H1 (cell line): ENCODE measurements at regions not wholly inside any gene's neighbourhood (a gene's known extent, or its start where the extent isn't known, plus 50 kb on each side); places are given as distances from the start of the nearest gene placed in this dataset.

Source experiments
- CTCF ChIA-PET: fragments of 300-600 bp; sonication (Branson Sonifier 250); formaldehyde crosslinking; loops from one replicate; lab custom pipeline; 2021; ENCODE audit not compliant: partially characterized antibody; lab: Charles Lee
- POLR2A ChIA-PET: fragments of 300-600 bp; sonication (Branson Sonifier 250); formaldehyde crosslinking; loops from one replicate; lab custom pipeline; 2021; ENCODE audit warnings: inconsistent platforms; ENCODE audit not compliant: partially characterized antibody; lab: Charles Lee
- DNase-seq, 2 experiments: peaks; one replicate each; pipeline versions ENCODE4 v3.0.0 to v3.0.0-alpha.2; 2010 to 2022; ENCODE audit warnings: low spot score in 2 of 2, low read depth in 1 of 2, mixed read lengths in 1 of 2
- FAIRE-seq: peaks from 2 replicates; lab custom pipeline; 2011; peaks lifted over from hg19 to GRCh38; lab: Jason Lieb, UNC
- H2AFZ ChIP-seq: 2 replicates; pipeline ENCODE4 v1.8.1; 2012; ENCODE audit warnings: low read length, inconsistent platforms
- H2AK5ac ChIP-seq: 2 replicates; pipeline ENCODE4 v1.6.1; 2013; ENCODE audit warnings: low read depth, low read length
- H2BK120ac ChIP-seq: replicated peaks from 2 replicates; pipeline ENCODE3; 2013; ENCODE audit warnings: low read depth, low read length, inconsistent platforms
- H2BK12ac ChIP-seq: 2 replicates; pipeline ENCODE4 v1.6.1; 2013; ENCODE audit warnings: low read depth, low read length
- H2BK15ac ChIP-seq: 2 replicates; pipeline ENCODE4 v1.6.1; 2013; ENCODE audit warnings: low read length
- H2BK20ac ChIP-seq: 2 replicates; pipeline ENCODE4 v1.6.1; 2013; ENCODE audit warnings: low read length
- H2BK5ac ChIP-seq: 2 replicates; pipeline ENCODE4 v1.6.1; 2013; ENCODE audit warnings: low read depth, low read length
- H3K14ac ChIP-seq: 2 replicates; pipeline ENCODE4 v1.6.1; 2013; ENCODE audit warnings: inconsistent platforms; ENCODE audit not compliant: insufficient read length
- H3K18ac ChIP-seq: 2 replicates; pipeline ENCODE4 v1.6.1; 2013; ENCODE audit warnings: low read length; ENCODE audit errors: extremely low read depth
- H3K23ac ChIP-seq: 2 replicates; pipeline ENCODE4 v1.6.1; 2013; ENCODE audit warnings: inconsistent platforms; ENCODE audit not compliant: insufficient read length
- H3K23me2 ChIP-seq: 2 replicates; pipeline ENCODE4 v1.6.1; 2013; ENCODE audit warnings: low read depth, low read length
- H3K27ac ChIP-seq: 2 replicates; pipeline ENCODE4 v1.6.1; 2011; ENCODE audit warnings: low read depth, low read length, inconsistent platforms
- H3K27me3 ChIP-seq, 4 experiments: replicated peaks in 1 of 4; 1 replicate in 1 of 4; 2 replicates in 3 of 4; pipeline versions ENCODE4 v1.6.1 to v1.8.1; 2011 to 2013; ENCODE audit warnings: low read length in 3 of 4, mild to moderate bottlenecking in 3 of 4, inconsistent platforms in 2 of 4, mixed read lengths in 2 of 4, moderate library complexity in 1 of 4; ENCODE audit not compliant: control insufficient read depth in 3 of 4, insufficient read depth in 3 of 4; ENCODE audit errors: extremely low read depth in 1 of 4
- H3K36me3 ChIP-seq, 4 experiments: 2 replicates each; pipeline versions ENCODE4 v1.6.1 to v1.8.1; 2011 to 2013; ENCODE audit warnings: mild to moderate bottlenecking in 4 of 4, low read length in 3 of 4, moderate library complexity in 2 of 4, control low read depth in 1 of 4, inconsistent platforms in 1 of 4; ENCODE audit not compliant: insufficient read depth in 4 of 4, control insufficient read depth in 2 of 4
- H3K4ac ChIP-seq: replicated peaks from 2 replicates; pipeline ENCODE3; 2013; ENCODE audit warnings: low read length, low read depth, mixed read lengths, inconsistent platforms; ENCODE audit not compliant: insufficient read length
- H3K4me1 ChIP-seq, 4 experiments: replicated peaks in 1 of 4; 1 replicate in 1 of 4; 2 replicates in 3 of 4; pipeline versions ENCODE4 v1.6.1 to v1.8.1; 2011 to 2013; ENCODE audit warnings: low read length in 3 of 4, inconsistent platforms in 2 of 4, mixed read lengths in 1 of 4; ENCODE audit not compliant: insufficient read depth in 4 of 4, control insufficient read depth in 3 of 4
- H3K4me2 ChIP-seq, 2 experiments: 2 replicates each; pipeline versions ENCODE4 v1.6.1 to v1.8.1; 2011 to 2013; ENCODE audit warnings: low read depth in 2 of 2, low read length in 2 of 2, control low read depth in 1 of 2, inconsistent platforms in 1 of 2, mild to moderate bottlenecking in 1 of 2; ENCODE audit not compliant: insufficient read depth in 1 of 2
- H3K4me3 ChIP-seq, 4 experiments: fragments of 200-600, 300-600 bp in 1 of 4; sonication (generic), shearing (Covaris generic), sonication (Bioruptor Twin) in 1 of 4; 2 replicates each; pipeline versions ENCODE4 v1.5.1 to v1.8.1; 2011 to 2016; ENCODE audit warnings: low read length in 4 of 4, low read depth in 3 of 4, control low read depth in 2 of 4, inconsistent platforms in 2 of 4, mild to moderate bottlenecking in 2 of 4, mixed read lengths in 1 of 4, moderate library complexity in 1 of 4; ENCODE audit not compliant: insufficient read depth in 2 of 4; ENCODE audit errors: extremely low read depth in 1 of 4
- H3K56ac ChIP-seq: replicated peaks from 2 replicates; pipeline ENCODE3; 2013; ENCODE audit warnings: low read depth, mild to moderate bottlenecking, mixed read lengths, low read length, inconsistent platforms; ENCODE audit not compliant: insufficient read length
- H3K79me1 ChIP-seq: 2 replicates; pipeline ENCODE4 v1.6.1; 2013; ENCODE audit warnings: low read depth, low read length, control low read depth
- H3K79me2 ChIP-seq, 2 experiments: 2 replicates each; pipeline versions ENCODE4 v1.6.1 to v1.8.1; 2012 to 2013; ENCODE audit warnings: low read length in 2 of 2, mild to moderate bottlenecking in 2 of 2, inconsistent platforms in 1 of 2; ENCODE audit not compliant: insufficient read depth in 2 of 2, control insufficient read depth in 1 of 2
- H3K9ac ChIP-seq, 4 experiments: replicated peaks in 1 of 4; 1 replicate in 1 of 4; 2 replicates in 3 of 4; pipeline versions ENCODE4 v1.6.1 to v1.8.1; 2011 to 2013; ENCODE audit warnings: low read depth in 3 of 4, low read length in 3 of 4, control low read depth in 2 of 4, mild to moderate bottlenecking in 2 of 4, moderate library complexity in 2 of 4, inconsistent platforms in 1 of 4; ENCODE audit errors: extremely low read depth in 1 of 4
- H3K9me3 ChIP-seq, 2 experiments: 2 replicates each; pipeline versions ENCODE4 v1.6.1 to v1.8.1; 2012 to 2013; ENCODE audit warnings: mild to moderate bottlenecking in 2 of 2, moderate library complexity in 2 of 2, control low read depth in 1 of 2, inconsistent platforms in 1 of 2, low read depth in 1 of 2, low read length in 1 of 2, mixed read lengths in 1 of 2; ENCODE audit not compliant: insufficient read depth in 2 of 2
- H4K20me1 ChIP-seq, 2 experiments: replicated peaks in 1 of 2; 2 replicates each; pipeline versions ENCODE3 to v1.8.1; 2011 to 2013; ENCODE audit warnings: inconsistent platforms in 2 of 2, low read length in 2 of 2, mild to moderate bottlenecking in 1 of 2; ENCODE audit not compliant: insufficient read depth in 2 of 2, control insufficient read depth in 1 of 2
- H4K5ac ChIP-seq: 2 replicates; pipeline ENCODE4 v1.6.1; 2013; ENCODE audit warnings: low read length, low read depth, mixed read lengths, inconsistent platforms; ENCODE audit not compliant: insufficient read length
- H4K8ac ChIP-seq: 2 replicates; pipeline ENCODE4 v1.8.0; 2013; ENCODE audit warnings: mild to moderate bottlenecking, moderate library complexity, low read length, inconsistent platforms; ENCODE audit not compliant: insufficient read depth; ENCODE audit errors: extremely low read depth
- H4K91ac ChIP-seq: replicated peaks from 2 replicates; pipeline ENCODE3; 2013; ENCODE audit warnings: low read length, mixed read lengths, inconsistent platforms; ENCODE audit not compliant: insufficient read length
- BRCA1 ChIP-seq: IDR thresholded peaks from 2 replicates; pipeline ENCODE4 v1.6.1; 2012; ENCODE audit warnings: low read depth, low read length, improper control_type of control experiment
- CBX8 ChIP-seq: fragments of 300-800, 300-1000 bp; sonication (generic); IDR thresholded peaks from 2 replicates; pipeline ENCODE4 v1.7.1; 2016; ENCODE audit warnings: low read depth, low read length, borderline replicate concordance
- CHD1 ChIP-seq: IDR thresholded peaks from 2 replicates; pipeline ENCODE4 v1.6.1; 2012; ENCODE audit warnings: low read depth, low read length, improper control_type of control experiment
- EZH2 ChIP-seq: fragments of 200-600 bp; sonication (generic); IDR thresholded peaks from 2 replicates; pipeline ENCODE4 v1.7.1; 2012; ENCODE audit warnings: low read depth, mild to moderate bottlenecking, moderate library complexity, low read length, inconsistent platforms; ENCODE audit not compliant: severe bottlenecking
- NANOG ChIP-seq: IDR thresholded peaks from 2 replicates; pipeline ENCODE4 v1.6.1; 2011; ENCODE audit warnings: low read length, low read depth, mild to moderate bottlenecking, inconsistent platforms; ENCODE audit not compliant: insufficient read depth, poor library complexity, severe bottlenecking
- POLR2A ChIP-seq, 2 experiments: IDR thresholded peaks; 1 replicate in 1 of 2; 2 replicates in 1 of 2; pipeline ENCODE4 v1.6.1; 2011; ENCODE audit warnings: low read depth in 2 of 2, low read length in 2 of 2, mild to moderate bottlenecking in 2 of 2; ENCODE audit errors: control extremely low read depth in 1 of 2
- RAD21 ChIP-seq, 2 experiments: IDR thresholded peaks in 1 of 2; conservative IDR thresholded peaks in 1 of 2; 2 replicates each; pipeline ENCODE4 v1.6.1; 2011; ENCODE audit warnings: low read depth in 2 of 2, low read length in 2 of 2, improper control_type of control experiment in 1 of 2, inconsistent platforms in 1 of 2, mild to moderate bottlenecking in 1 of 2, moderate library complexity in 1 of 2
- SP1 ChIP-seq: IDR thresholded peaks from 2 replicates; pipeline ENCODE4 v1.6.1; 2011; ENCODE audit warnings: low read depth, low read length
- SP2 ChIP-seq: IDR thresholded peaks from 2 replicates; pipeline ENCODE4 v1.6.1; 2012; ENCODE audit warnings: mild to moderate bottlenecking, low read length, inconsistent platforms
- SP4 ChIP-seq: IDR thresholded peaks from 2 replicates; pipeline ENCODE4 v1.6.1; 2012; ENCODE audit warnings: low read length, inconsistent platforms
- TAF1 ChIP-seq: IDR thresholded peaks from 2 replicates; pipeline ENCODE4 v1.6.1; 2011; ENCODE audit warnings: mild to moderate bottlenecking, low read depth, low read length
- TAF7 ChIP-seq: optimal IDR thresholded peaks from 2 replicates; pipeline ENCODE3; 2011; ENCODE audit warnings: low read depth, mild to moderate bottlenecking, inconsistent platforms, low read length, moderate library complexity, borderline replicate concordance
- ZNF274 ChIP-seq: IDR thresholded peaks from 2 replicates; pipeline ENCODE4 v1.7.0; 2012; ENCODE audit warnings: low read length, borderline replicate concordance; ENCODE audit errors: extremely low read depth
- TF ChIP-seq, protein P1 (sequence below): IDR thresholded peaks from 2 replicates; pipeline ENCODE4 v1.6.1; 2012; ENCODE audit warnings: inconsistent platforms

GRCh38 chr11:115578275-115578674, 74.1 kb upstream of the CADM1 start:
- H3K9ac ChIP-seq: no peak overlapping the region

More at GRCh38 chr11:115578275-115578674, 74.1 kb upstream of the CADM1 start:
- no peak overlapping the region for H4K91ac ChIP-seq
- H3K23ac ChIP-seq: no peak overlapping the region
- H3K27ac ChIP-seq: no peak overlapping the region
- no peak overlapping the region for H3K14ac ChIP-seq
- no peaks in the 10 kb centered on the region for H3K9me3 ChIP-seq
- no peak overlapping the region for H2BK120ac ChIP-seq
- H3K4ac ChIP-seq: no peak overlapping the region
- no peaks in the 10 kb centered on the region for H3K36me3 ChIP-seq
- no peak overlapping the region for H2BK12ac ChIP-seq
- no peak for TF ChIP-seq NANOG
- TF ChIP-seq SP2: no peak
- no peak for TF ChIP-seq BRCA1
- TF ChIP-seq CBX8: no peak
- TF ChIP-seq RAD21 (IDR thresholded peaks at IDR 0.05 in 1 of 2, conservative IDR thresholded peaks at IDR 0.05 in 1 of 2; ENCODE audit: low read depth in 2 of 2, low read length in 2 of 2): no peak
- TF ChIP-seq EZH2: no peak
- no peak for TF ChIP-seq SP1
- TF ChIP-seq, protein P1, sequence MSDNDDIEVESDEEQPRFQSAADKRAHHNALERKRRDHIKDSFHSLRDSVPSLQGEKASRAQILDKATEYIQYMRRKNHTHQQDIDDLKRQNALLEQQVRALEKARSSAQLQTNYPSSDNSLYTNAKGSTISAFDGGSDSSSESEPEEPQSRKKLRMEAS: no peak
- TF ChIP-seq ZNF274: no peak
- TF ChIP-seq POLR2A (IDR thresholded peaks at IDR 0.05; ENCODE audit: control extremely low read depth in 1 of 2, low read depth in 2 of 2, low read length in 2 of 2): no peak
- TF ChIP-seq SP4: no peak
- no peak for TF ChIP-seq TAF1
- no peak for TF ChIP-seq TAF7
- no peak for TF ChIP-seq CHD1
- TF ChIP-seq, all 59 proteins: peak for 0
- DNase-seq (no peak), FAIRE-seq (no peak)
- Histone ChIP-seq H2BK20ac (no peak overlapping the region), H3K56ac (no peak overlapping the region), H3K79me2 (no peaks in the 10 kb centered on the region), H3K4me1 (peaks cover 2 to 11% (median 5%) of the 10 kb centered on the region in 4 experiments; a peak in 4 of 7 replicates), H3K27me3 (no peaks in the 10 kb centered on the region), H2BK15ac (no peak overlapping the region), H2AFZ (no peak overlapping the region), H2BK5ac (no peak overlapping the region), H4K5ac (no peak overlapping the region), H3K4me2 (no peak overlapping the region), H3K4me3 (no peak overlapping the region), H4K8ac (no peak overlapping the region), H3K79me1 (no peaks in the 10 kb centered on the region), H4K20me1 (no peaks in the 10 kb centered on the region), H3K23me2 (no peaks in the 10 kb centered on the region), H2AK5ac (no peak overlapping the region), H3K18ac (no peak overlapping the region)
- ChIA-PET POLR2A (no interaction called here), CTCF (interaction anchor here (1.0 kb wide), 1 partner anchor 9 kb away, joined by 3 read pairs; no protein-coding TSS in a partner anchor)
